C4-2B (cell line): ENCODE measurements at regions not wholly inside any gene's neighbourhood (a gene's known extent, or its start where the extent isn't known, plus 50 kb on each side); places are given as distances from the start of the nearest gene placed in this dataset.

ENCODE experiments used
- ZFX ChIP-seq: fragments of 450-650 bp; IDR thresholded peaks from 2 replicates; pipeline ENCODE4 v1.6.1; 2017
- TF ChIP-seq, protein P1 (sequence below): fragments of 450-650 bp; conservative IDR thresholded peaks from 2 replicates; pipeline ENCODE4 v1.5.1; 2017; ENCODE audit warnings: mild to moderate bottlenecking

- TF ChIP-seq, protein P1, sequence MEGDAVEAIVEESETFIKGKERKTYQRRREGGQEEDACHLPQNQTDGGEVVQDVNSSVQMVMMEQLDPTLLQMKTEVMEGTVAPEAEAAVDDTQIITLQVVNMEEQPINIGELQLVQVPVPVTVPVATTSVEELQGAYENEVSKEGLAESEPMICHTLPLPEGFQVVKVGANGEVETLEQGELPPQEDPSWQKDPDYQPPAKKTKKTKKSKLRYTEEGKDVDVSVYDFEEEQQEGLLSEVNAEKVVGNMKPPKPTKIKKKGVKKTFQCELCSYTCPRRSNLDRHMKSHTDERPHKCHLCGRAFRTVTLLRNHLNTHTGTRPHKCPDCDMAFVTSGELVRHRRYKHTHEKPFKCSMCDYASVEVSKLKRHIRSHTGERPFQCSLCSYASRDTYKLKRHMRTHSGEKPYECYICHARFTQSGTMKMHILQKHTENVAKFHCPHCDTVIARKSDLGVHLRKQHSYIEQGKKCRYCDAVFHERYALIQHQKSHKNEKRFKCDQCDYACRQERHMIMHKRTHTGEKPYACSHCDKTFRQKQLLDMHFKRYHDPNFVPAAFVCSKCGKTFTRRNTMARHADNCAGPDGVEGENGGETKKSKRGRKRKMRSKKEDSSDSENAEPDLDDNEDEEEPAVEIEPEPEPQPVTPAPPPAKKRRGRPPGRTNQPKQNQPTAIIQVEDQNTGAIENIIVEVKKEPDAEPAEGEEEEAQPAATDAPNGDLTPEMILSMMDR, result no peak
- TF ChIP-seq ZFX, result no peak
Measured at GRCh38 chr12:118635276-118635675, 258.9 kb downstream of the SUDS3 start.
